IMR-90 (cell line): ENCODE measurements at regions not wholly inside any gene's neighbourhood (a gene's known extent, or its start where the extent isn't known, plus 50 kb on each side); places are given as distances from the start of the nearest gene placed in this dataset.

Experiments used
- ATAC-seq: fragments of 200-7000 bp; cut with Tn5 transposase; 2 replicates; pipeline ENCODE4 v1.9.1; 2020; ENCODE audit warnings: low read depth, mild to moderate bottlenecking, moderate library complexity
- BruUV-seq: library from RNA; stranded (reverse); fragments of 400-500 nt; replicated peaks from 2 replicates; lab custom pipeline; 2021; lab: Mats Ljungman, UMichigan
- CTCF ChIA-PET: fragments of 300-600 bp; formaldehyde crosslinking; extraction: SDS; loops from one replicate; lab custom pipeline; 2021; ENCODE audit warnings: antibody characterized with exemption; lab: Yijun Ruan, JAX
- POLR2A ChIA-PET: fragments of 300-600 bp; sonication (Branson Sonifier 250); formaldehyde crosslinking; loops from one replicate; lab custom pipeline; 2022; ENCODE audit warnings: antibody characterized with exemption; ENCODE audit not compliant: unreplicated experiment; lab: Charles Lee
- DNase-seq: peaks from one replicate; pipeline ENCODE4 v3.0.0; 2013
- H2AFZ ChIP-seq: replicated peaks from 2 replicates; pipeline ENCODE3; 2013; ENCODE audit warnings: low read length, mild to moderate bottlenecking; ENCODE audit not compliant: poor library complexity
- H2AK5ac ChIP-seq: 2 replicates; pipeline ENCODE4 v1.6.1; 2013; ENCODE audit warnings: low read depth, low read length, inconsistent platforms
- H2AK9ac ChIP-seq: replicated peaks from 2 replicates; pipeline ENCODE3; 2013; ENCODE audit warnings: mild to moderate bottlenecking, low read depth, low read length, moderate library complexity; ENCODE audit not compliant: poor library complexity
- H2BK120ac ChIP-seq: 2 replicates; pipeline ENCODE4 v1.6.1; 2013; ENCODE audit warnings: low read depth, low read length, inconsistent platforms
- H2BK15ac ChIP-seq: 3 replicates; pipeline ENCODE4 v1.6.1; 2013; ENCODE audit warnings: low read depth, low read length, inconsistent platforms
- H2BK20ac ChIP-seq: 2 replicates; pipeline ENCODE4 v1.6.1; 2013; ENCODE audit warnings: low read depth, mild to moderate bottlenecking, inconsistent platforms, low read length, moderate library complexity
- H2BK5ac ChIP-seq: 2 replicates; pipeline ENCODE4 v1.6.1; 2013; ENCODE audit warnings: mild to moderate bottlenecking, low read depth, low read length, inconsistent platforms; ENCODE audit not compliant: poor library complexity, severe bottlenecking
- H3K14ac ChIP-seq: replicated peaks from 2 replicates; pipeline ENCODE4 v1.6.1; 2013; ENCODE audit warnings: low read depth, low read length, inconsistent platforms
- H3K18ac ChIP-seq: 2 replicates; pipeline ENCODE4 v1.6.1; 2013; ENCODE audit warnings: low read depth, low read length, control low read depth
- H3K23ac ChIP-seq: 2 replicates; pipeline ENCODE4 v1.6.1; 2013; ENCODE audit warnings: low read depth, low read length, inconsistent platforms
- H3K27ac ChIP-seq: 2 replicates; pipeline ENCODE4 v1.5.1; 2013; ENCODE audit warnings: mild to moderate bottlenecking, control low read depth, low read length; ENCODE audit not compliant: insufficient read depth
- H3K27me3 ChIP-seq: 2 replicates; pipeline ENCODE4 v1.6.1; 2013; ENCODE audit warnings: low read length; ENCODE audit not compliant: control insufficient read depth, insufficient read depth
- H3K36me3 ChIP-seq: 2 replicates; pipeline ENCODE4 v1.6.1; 2013; ENCODE audit warnings: low read length, mixed read lengths; ENCODE audit not compliant: control insufficient read depth, insufficient read depth
- H3K4ac ChIP-seq: 2 replicates; pipeline ENCODE4 v1.6.1; 2013; ENCODE audit warnings: low read depth, low read length, inconsistent platforms
- H3K4me1 ChIP-seq: 2 replicates; pipeline ENCODE4 v1.6.1; 2013; ENCODE audit warnings: low read length, mixed read lengths; ENCODE audit not compliant: control insufficient read depth, insufficient read depth
- H3K4me2 ChIP-seq: 2 replicates; pipeline ENCODE4 v1.6.1; 2013; ENCODE audit warnings: low read depth, mild to moderate bottlenecking, control low read depth, low read length, moderate library complexity
- H3K4me3 ChIP-seq: 2 replicates; pipeline ENCODE4 v1.5.1; 2013; ENCODE audit warnings: low read depth, mild to moderate bottlenecking, control low read depth, low read length, moderate library complexity; ENCODE audit not compliant: insufficient read depth
- H3K56ac ChIP-seq: 2 replicates; pipeline ENCODE4 v1.6.1; 2013; ENCODE audit warnings: low read length, inconsistent platforms; ENCODE audit not compliant: insufficient read depth; ENCODE audit errors: extremely low read depth
- H3K79me1 ChIP-seq, 2 experiments: 2 replicates each; pipeline ENCODE4 v1.6.1; 2013; ENCODE audit warnings: low read length in 2 of 2, inconsistent platforms in 1 of 2, low read depth in 1 of 2
- H3K9ac ChIP-seq: 2 replicates; pipeline ENCODE4 v1.6.1; 2013; ENCODE audit warnings: low read depth, low read length, control low read depth
- H3K9me1 ChIP-seq: 2 replicates; pipeline ENCODE4 v1.6.1; 2013; ENCODE audit warnings: low read length, inconsistent platforms; ENCODE audit not compliant: insufficient read depth
- H3K9me3 ChIP-seq: 2 replicates; pipeline ENCODE4 v1.6.1; 2013; ENCODE audit warnings: low read length; ENCODE audit not compliant: control insufficient read depth, insufficient read depth
- H4K20me1 ChIP-seq: 2 replicates; pipeline ENCODE4 v1.6.1; 2013; ENCODE audit warnings: low read length, inconsistent platforms; ENCODE audit not compliant: insufficient read depth
- H4K5ac ChIP-seq: 2 replicates; pipeline ENCODE4 v1.6.1; 2013; ENCODE audit warnings: mild to moderate bottlenecking, low read depth, low read length, control low read depth
- H4K8ac ChIP-seq, 2 experiments: 2 replicates each; pipeline ENCODE4 v1.6.1; 2013; ENCODE audit warnings: low read depth in 2 of 2, low read length in 2 of 2, control low read depth in 1 of 2, inconsistent platforms in 1 of 2
- H4K91ac ChIP-seq: 2 replicates; pipeline ENCODE4 v1.6.1; 2013; ENCODE audit warnings: low read depth, low read length, inconsistent platforms; ENCODE audit not compliant: insufficient read depth
- BHLHE40 ChIP-seq: fragments of 150-350 bp; IDR thresholded peaks from 2 replicates; pipeline ENCODE4 v1.6.1; 2016; ENCODE audit warnings: mild to moderate bottlenecking, low read depth, low read length
- CEBPB ChIP-seq: IDR thresholded peaks from 2 replicates; pipeline ENCODE4 v1.6.1; 2012; ENCODE audit warnings: low read depth, low read length, improper control_type of control experiment
- CHD1 ChIP-seq: IDR thresholded peaks from 2 replicates; pipeline ENCODE4 v1.6.1; 2012; ENCODE audit warnings: low read depth, low read length, improper control_type of control experiment
- ELK1 ChIP-seq: fragments of 150-350 bp; IDR thresholded peaks from 2 replicates; pipeline ENCODE4 v1.6.1; 2016; ENCODE audit warnings: low read depth, mild to moderate bottlenecking, low read length, moderate library complexity, borderline replicate concordance
- FOS ChIP-seq: fragments of 150-350 bp; IDR thresholded peaks from 2 replicates; pipeline ENCODE4 v1.6.1; 2016; ENCODE audit warnings: low read depth, low read length
- MAFK ChIP-seq: IDR thresholded peaks from 2 replicates; pipeline ENCODE4 v1.6.1; 2012; ENCODE audit warnings: low read depth, low read length, improper control_type of control experiment
- MAZ ChIP-seq: IDR thresholded peaks from 2 replicates; pipeline ENCODE4 v1.6.1; 2012; ENCODE audit warnings: low read depth, mild to moderate bottlenecking, low read length, improper control_type of control experiment, moderate library complexity, borderline replicate concordance
- MXI1 ChIP-seq: IDR thresholded peaks from 2 replicates; pipeline ENCODE4 v1.6.1; 2012; ENCODE audit warnings: low read depth, mild to moderate bottlenecking, low read length, moderate library complexity, borderline replicate concordance
- NFE2L2 ChIP-seq: fragments of 150-350 bp; IDR thresholded peaks from 2 replicates; pipeline ENCODE4 v1.6.1; 2016; ENCODE audit warnings: low read depth, mild to moderate bottlenecking, low read length
- POLR2A ChIP-seq: IDR thresholded peaks from 2 replicates; pipeline ENCODE4 v1.6.1; 2012; ENCODE audit warnings: mild to moderate bottlenecking, low read depth, low read length
- RAD21 ChIP-seq: IDR thresholded peaks from 2 replicates; pipeline ENCODE4 v1.6.1; 2012; ENCODE audit warnings: low read length, improper control_type of control experiment
- RCOR1 ChIP-seq: IDR thresholded peaks from 2 replicates; pipeline ENCODE4 v1.6.1; 2012; ENCODE audit warnings: mild to moderate bottlenecking, low read length, improper control_type of control experiment; ENCODE audit not compliant: insufficient replicate concordance
- RFX5 ChIP-seq: IDR thresholded peaks from 2 replicates; pipeline ENCODE4 v1.8.0; 2012; ENCODE audit warnings: low read depth, mild to moderate bottlenecking, low read length, moderate library complexity
- SMC3 ChIP-seq: fragments of 150-350 bp; IDR thresholded peaks from 2 replicates; pipeline ENCODE4 v1.6.1; 2016; ENCODE audit warnings: low read depth, mild to moderate bottlenecking, antibody characterized with exemption, low read length, moderate library complexity
- WGBS, 2 experiments: methylation state at CpG; one replicate each; pipeline versions ENCODE4 v1.1.5 to v1.1.7; 2013; ENCODE audit warnings: missing lambda C conversion rate in 2 of 2; ENCODE audit not compliant: insufficient read length in 1 of 2; ENCODE audit errors: extremely low coverage in 2 of 2; 5-methylcytosine and 5-hydroxymethylcytosine counted together
- dilution Hi-C: fragments of 300-500 bp; cut with HindIII; formaldehyde crosslinking; loops from one replicate; pipeline ENCODE4 v1.14.3; 2018; ENCODE audit warnings: low sequenced_read_pairs; ENCODE audit not compliant: unreplicated experiment
- in situ Hi-C: fragments of 300-500 bp; cut with MboI; formaldehyde crosslinking; loops from 3 replicates; pipeline ENCODE4 v1.14.3; 2019; ENCODE audit warnings: low sequenced_read_pairs, inconsistent platforms, mixed read lengths
- intact Hi-C: fragments of 100-400 bp; cut with micrococcal nuclease; formaldehyde crosslinking; loops from 2 replicates; pipeline ENCODE4 v1.10.0; 2022
- TF ChIP-seq, protein P1 (sequence below): conservative IDR thresholded peaks from 2 replicates; pipeline ENCODE4 v1.5.1; 2012; ENCODE audit warnings: mild to moderate bottlenecking, low read depth, low read length, improper control_type of control experiment
- TF ChIP-seq, protein P2 (sequence below): fragments of 150-350 bp; IDR thresholded peaks from 2 replicates; pipeline ENCODE4 v1.6.1; 2017; ENCODE audit warnings: mild to moderate bottlenecking, antibody characterized with exemption, low read length, low read depth

- Histone ChIP-seq H3K14ac (no peak overlapping the region), H2AK5ac (no peak overlapping the region), H3K4me1 (no peaks in the 10 kb centered on the region), H3K4me2 (no peak overlapping the region), H3K9me1 (no peaks in the 10 kb centered on the region), H3K56ac (no peak overlapping the region), H2BK20ac (no peak overlapping the region), H4K91ac (no peak overlapping the region), H2AFZ (no peak overlapping the region), H3K23ac (no peak overlapping the region), H3K79me1 (no peaks in the 10 kb centered on the region), H3K9ac (no peak overlapping the region), H3K27me3 (no peaks in the 10 kb centered on the region), H3K27ac (no peak overlapping the region), H2AK9ac (no peak overlapping the region), H3K9me3 (peaks cover 38% of the 10 kb centered on the region), H4K5ac (no peak overlapping the region), H3K4ac (no peak overlapping the region), H3K18ac (no peak overlapping the region), H4K20me1 (no peaks in the 10 kb centered on the region), H3K4me3 (no peak overlapping the region), H4K8ac (no peak overlapping the region), H3K36me3 (no peaks in the 10 kb centered on the region), H2BK120ac (no peak overlapping the region), H2BK5ac (no peak overlapping the region), H2BK15ac (no peak overlapping the region)
- dilution Hi-C loops: no loop called here
- no TSS peak for BruUV-seq
- intact Hi-C loops: no loop called here
- DNase-seq (no peak), ATAC-seq (no peak)
- ChIA-PET CTCF (no interaction called here), POLR2A (no interaction called here)
- no peak for TF ChIP-seq SMC3
- no peak for TF ChIP-seq FOS
- TF ChIP-seq NFE2L2: no peak
- no peak for TF ChIP-seq CEBPB
- no peak for TF ChIP-seq CHD1
- no peak for TF ChIP-seq POLR2A
- TF ChIP-seq BHLHE40: no peak
- no peak for TF ChIP-seq RCOR1
- TF ChIP-seq MAFK: no peak
- TF ChIP-seq RAD21: no peak
- TF ChIP-seq MAZ: no peak
- no peak for TF ChIP-seq MXI1
- TF ChIP-seq ELK1: no peak
- TF ChIP-seq, protein P1, sequence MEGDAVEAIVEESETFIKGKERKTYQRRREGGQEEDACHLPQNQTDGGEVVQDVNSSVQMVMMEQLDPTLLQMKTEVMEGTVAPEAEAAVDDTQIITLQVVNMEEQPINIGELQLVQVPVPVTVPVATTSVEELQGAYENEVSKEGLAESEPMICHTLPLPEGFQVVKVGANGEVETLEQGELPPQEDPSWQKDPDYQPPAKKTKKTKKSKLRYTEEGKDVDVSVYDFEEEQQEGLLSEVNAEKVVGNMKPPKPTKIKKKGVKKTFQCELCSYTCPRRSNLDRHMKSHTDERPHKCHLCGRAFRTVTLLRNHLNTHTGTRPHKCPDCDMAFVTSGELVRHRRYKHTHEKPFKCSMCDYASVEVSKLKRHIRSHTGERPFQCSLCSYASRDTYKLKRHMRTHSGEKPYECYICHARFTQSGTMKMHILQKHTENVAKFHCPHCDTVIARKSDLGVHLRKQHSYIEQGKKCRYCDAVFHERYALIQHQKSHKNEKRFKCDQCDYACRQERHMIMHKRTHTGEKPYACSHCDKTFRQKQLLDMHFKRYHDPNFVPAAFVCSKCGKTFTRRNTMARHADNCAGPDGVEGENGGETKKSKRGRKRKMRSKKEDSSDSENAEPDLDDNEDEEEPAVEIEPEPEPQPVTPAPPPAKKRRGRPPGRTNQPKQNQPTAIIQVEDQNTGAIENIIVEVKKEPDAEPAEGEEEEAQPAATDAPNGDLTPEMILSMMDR: no peak
- TF ChIP-seq RFX5: no peak
- TF ChIP-seq, protein P2, sequence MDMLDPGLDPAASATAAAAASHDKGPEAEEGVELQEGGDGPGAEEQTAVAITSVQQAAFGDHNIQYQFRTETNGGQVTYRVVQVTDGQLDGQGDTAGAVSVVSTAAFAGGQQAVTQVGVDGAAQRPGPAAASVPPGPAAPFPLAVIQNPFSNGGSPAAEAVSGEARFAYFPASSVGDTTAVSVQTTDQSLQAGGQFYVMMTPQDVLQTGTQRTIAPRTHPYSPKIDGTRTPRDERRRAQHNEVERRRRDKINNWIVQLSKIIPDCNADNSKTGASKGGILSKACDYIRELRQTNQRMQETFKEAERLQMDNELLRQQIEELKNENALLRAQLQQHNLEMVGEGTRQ: no peak
- no CpG with 5 or more reads among the region's 3 CpGs for WGBS, 2 experiments
- in situ Hi-C loops: no loop called here
These were observed 96.7 kb upstream of the MC3R start for GRCh38 chr20:56151834-56152233.
